Loucy (cell line): ENCODE measurements at regions not wholly inside any gene's neighbourhood (a gene's known extent, or its start where the extent isn't known, plus 50 kb on each side); places are given as distances from the start of the nearest gene placed in this dataset.

Source experiments
- EZH2phosphoT487 ChIP-seq: fragments of 200-600 bp; IDR thresholded peaks from 2 replicates; pipeline ENCODE4 v1.6.1; 2018; ENCODE audit warnings: antibody characterized with exemption, mild to moderate bottlenecking, moderate library complexity, borderline replicate concordance
- TF ChIP-seq, protein P1 (sequence below): fragments of 200-600 bp; sonication (generic); conservative IDR thresholded peaks from 2 replicates; pipeline ENCODE4 v1.5.1; 2014; ENCODE audit warnings: mild to moderate bottlenecking, antibody characterized with exemption, low read length

DNA sequence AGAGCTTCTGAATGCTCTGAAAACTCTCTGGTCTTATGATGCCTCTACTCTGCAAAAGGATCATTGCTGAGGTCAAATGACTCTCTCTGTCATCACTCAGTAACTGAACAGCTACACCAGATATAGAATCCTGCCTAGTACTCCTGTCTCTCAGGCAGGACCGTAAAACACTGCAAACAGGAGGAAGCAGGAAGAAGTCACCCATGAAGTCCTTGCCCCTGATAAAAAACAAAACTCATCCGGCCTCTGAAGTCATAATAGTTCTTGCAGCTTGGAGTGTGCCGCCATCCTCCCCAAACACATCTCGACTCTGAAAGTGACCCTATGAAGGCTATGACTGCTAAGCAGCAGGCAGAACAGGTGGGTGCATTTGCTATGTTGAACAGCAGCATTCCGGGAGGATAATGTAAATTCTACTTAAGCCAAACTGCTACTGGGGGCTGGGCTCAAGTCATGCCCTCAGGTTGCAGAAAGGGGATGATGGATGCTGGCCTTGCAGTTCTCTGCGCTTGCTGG is 81.9 kb upstream of the FAM169A start:
- TF ChIP-seq, protein P1, sequence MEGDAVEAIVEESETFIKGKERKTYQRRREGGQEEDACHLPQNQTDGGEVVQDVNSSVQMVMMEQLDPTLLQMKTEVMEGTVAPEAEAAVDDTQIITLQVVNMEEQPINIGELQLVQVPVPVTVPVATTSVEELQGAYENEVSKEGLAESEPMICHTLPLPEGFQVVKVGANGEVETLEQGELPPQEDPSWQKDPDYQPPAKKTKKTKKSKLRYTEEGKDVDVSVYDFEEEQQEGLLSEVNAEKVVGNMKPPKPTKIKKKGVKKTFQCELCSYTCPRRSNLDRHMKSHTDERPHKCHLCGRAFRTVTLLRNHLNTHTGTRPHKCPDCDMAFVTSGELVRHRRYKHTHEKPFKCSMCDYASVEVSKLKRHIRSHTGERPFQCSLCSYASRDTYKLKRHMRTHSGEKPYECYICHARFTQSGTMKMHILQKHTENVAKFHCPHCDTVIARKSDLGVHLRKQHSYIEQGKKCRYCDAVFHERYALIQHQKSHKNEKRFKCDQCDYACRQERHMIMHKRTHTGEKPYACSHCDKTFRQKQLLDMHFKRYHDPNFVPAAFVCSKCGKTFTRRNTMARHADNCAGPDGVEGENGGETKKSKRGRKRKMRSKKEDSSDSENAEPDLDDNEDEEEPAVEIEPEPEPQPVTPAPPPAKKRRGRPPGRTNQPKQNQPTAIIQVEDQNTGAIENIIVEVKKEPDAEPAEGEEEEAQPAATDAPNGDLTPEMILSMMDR: no peak
- TF ChIP-seq EZH2phosphoT487: no peak
